ENCODE measurements at regions not wholly inside any gene's neighbourhood (a gene's known extent, or its start where the extent isn't known, plus 50 kb on each side); places are given as distances from the start of the nearest gene placed in this dataset.

- no peak overlapping the region for H3K27ac ChIP-seq
- no peak overlapping the region for H3K4me3 ChIP-seq
- intact Hi-C loops (cut with DNase I) = no loop called here
- H3K36me3 ChIP-seq = no peaks in the 10 kb centered on the region
- no peaks in the 10 kb centered on the region for H3K4me1 ChIP-seq (ENCODE audit: insufficient read depth)
- TF ChIP-seq EP300 (IDR thresholded peaks at IDR 0.05) (no peak), POLR2A (IDR thresholded peaks at IDR 0.05) (no peak), CTCF (IDR thresholded peaks at IDR 0.05) (no peak)
- DNase-seq = no peak
- H3K9me3 ChIP-seq = no peaks in the 10 kb centered on the region
- WGBS, 3 donors = 78 to 93% (median 86%) methylated on average over 3 of the region's 3 CpGs
- no peaks in the 10 kb centered on the region for H3K27me3 ChIP-seq
These were observed 172.7 kb upstream of the ARHGAP24 start for GRCh38 chr4:85302193-85302736.

- intact Hi-C loops (cut with DNase I) = no loop called here
- H3K36me3 ChIP-seq = no peaks in the 10 kb centered on the region
- 80 to 86% (median 82%) methylated on average over 4 of the region's 4 CpGs for WGBS, 3 donors
- no peak overlapping the region for H3K4me3 ChIP-seq
- no peak for DNase-seq
- no peaks in the 10 kb centered on the region for H3K9me3 ChIP-seq
- no peaks in the 10 kb centered on the region for H3K4me1 ChIP-seq (ENCODE audit: insufficient read depth)
- H3K27ac ChIP-seq = no peak overlapping the region
- H3K27me3 ChIP-seq = no peaks in the 10 kb centered on the region
- TF ChIP-seq EP300 (IDR thresholded peaks at IDR 0.05) = no peak
- no peak for TF ChIP-seq CTCF (IDR thresholded peaks at IDR 0.05)
- no peak for TF ChIP-seq POLR2A (IDR thresholded peaks at IDR 0.05)
These were observed 172.2 kb upstream of the ARHGAP24 start for GRCh38 chr4:85302756-85303155.

- no peak overlapping the region for H3K4me3 ChIP-seq
- intact Hi-C loops (cut with DNase I) = no loop called here
- H3K4me1 ChIP-seq (ENCODE audit: insufficient read depth) = no peaks in the 10 kb centered on the region
- no peak overlapping the region for H3K27ac ChIP-seq
- TF ChIP-seq POLR2A (IDR thresholded peaks at IDR 0.05) (no peak), EP300 (IDR thresholded peaks at IDR 0.05) (no peak), CTCF (IDR thresholded peaks at IDR 0.05) (no peak)
- peaks cover 0 to 4% of the 10 kb centered on the region in 2 donors for H3K9me3 ChIP-seq
- no peak for DNase-seq
- H3K27me3 ChIP-seq = no peaks in the 10 kb centered on the region
- no peaks in the 10 kb centered on the region for H3K36me3 ChIP-seq
These were observed 156.5 kb upstream of the ARHGAP24 start for GRCh38 chr4:85318415-85318814.

- intact Hi-C loops (cut with DNase I) = no loop called here
- DNase-seq = no peak
- TF ChIP-seq CTCF (IDR thresholded peaks at IDR 0.05) = no peak
- no peak for TF ChIP-seq POLR2A (IDR thresholded peaks at IDR 0.05)
- TF ChIP-seq EP300 (IDR thresholded peaks at IDR 0.05) = no peak
These were observed 116.1 kb upstream of the ARHGAP24 start for GRCh38 chr4:85358831-85359230.

More at GRCh38 chr4:85358831-85359230, 116.1 kb upstream of the ARHGAP24 start:
- H3K27me3 ChIP-seq = no peaks in the 10 kb centered on the region
- no peak overlapping the region for H3K27ac ChIP-seq
- no peaks in the 10 kb centered on the region for H3K9me3 ChIP-seq
- H3K4me1 ChIP-seq (ENCODE audit: insufficient read depth) = no peaks in the 10 kb centered on the region
- no peaks in the 10 kb centered on the region for H3K36me3 ChIP-seq
- no peak overlapping the region for H3K4me3 ChIP-seq
